CD4-positive, alpha-beta T cell treated with Interleukin-17A for 4 hours (primary cell): ENCODE measurements at regions not wholly inside any gene's neighbourhood (a gene's known extent, or its start where the extent isn't known, plus 50 kb on each side); places are given as distances from the start of the nearest gene placed in this dataset.
"Not testable (repeated sequence)": the region's sequence is repeated elsewhere in the genome, so short reads cannot be mapped to it uniquely, and the experiment has no call there.

Source experiments
- DNase-seq: peaks from one replicate; pipeline ENCODE4 v3.0.0-alpha.2; 2020; ENCODE audit warnings: mixed read lengths

- DNase-seq, result not testable (repeated sequence)
These were observed 83.2 kb upstream of the WIPF3 start for GRCh38 chr7:29723127-29723526.

GRCh38 chr7:29723599-29723998 lies 82.7 kb upstream of the WIPF3 start:
- no peak for DNase-seq

- not testable (repeated sequence) for DNase-seq
These were observed 76.7 kb upstream of the WIPF3 start for GRCh38 chr7:29729534-29730165.

GRCh38 chr7:29734246-29734731 lies 72.0 kb upstream of the WIPF3 start:
- no peak for DNase-seq

- not testable (repeated sequence) for DNase-seq
These were observed 58.6 kb upstream of the WIPF3 start for GRCh38 chr7:29747645-29748245.

- no peak for DNase-seq
These were observed 57.8 kb upstream of the WIPF3 start for GRCh38 chr7:29748286-29749099.

GRCh38 chr7:29749701-29750321 lies 56.5 kb upstream of the WIPF3 start:
- no peak for DNase-seq

- not testable (repeated sequence) for DNase-seq
These were observed 55.9 kb upstream of the WIPF3 start for GRCh38 chr7:29750373-29750940.

GRCh38 chr7:29751012-29751411 lies 55.3 kb upstream of the WIPF3 start:
- DNase-seq, result not testable (repeated sequence)

- DNase-seq, result no peak
These were observed 51.3 kb upstream of the WIPF3 start for GRCh38 chr7:29754874-29755490.
